SK-N-MC (cell line): ENCODE measurements at regions not wholly inside any gene's neighbourhood (a gene's known extent, or its start where the extent isn't known, plus 50 kb on each side); places are given as distances from the start of the nearest gene placed in this dataset.

Experiments
- EZH2 ChIP-seq: fragments of 200-600 bp; sonication (generic); IDR thresholded peaks from one replicate; pipeline ENCODE4 v1.6.1; 2017; ENCODE audit warnings: antibody characterized with exemption
- POLR2AphosphoS5 ChIP-seq: IDR thresholded peaks from 2 replicates; pipeline ENCODE4 v1.6.1; 2012; ENCODE audit warnings: mild to moderate bottlenecking, low read depth, low read length, borderline replicate concordance

- TF ChIP-seq EZH2 (no peak), POLR2AphosphoS5 (no peak)
Measured at GRCh38 chr2:143819190-143819735, 690.0 kb downstream of the ARHGAP15 start.
